GM23338 (cell line): ENCODE measurements at regions not wholly inside any gene's neighbourhood (a gene's known extent, or its start where the extent isn't known, plus 50 kb on each side); places are given as distances from the start of the nearest gene placed in this dataset.

Experiments used
- ATAC-seq: fragments of 200-7000 bp; cut with Tn5 transposase; 3 replicates; pipeline ENCODE4 v1.9.1; 2020
- DNase-seq: peaks from one replicate; pipeline ENCODE4 v3.0.0-alpha.2; 2015; ENCODE audit warnings: low spot score
- H2AFZ ChIP-seq: fragments of 200-600 bp; sonication (generic); 2 replicates; pipeline ENCODE4 v1.8.0; 2016; ENCODE audit warnings: antibody characterized with exemption, mild to moderate bottlenecking, moderate library complexity
- H3F3A ChIP-seq: fragments of 200-600 bp; sonication (generic); replicated peaks from 2 replicates; pipeline ENCODE4 v1.8.0; 2017; ENCODE audit warnings: antibody characterized with exemption, mixed run types, low read depth
- H3K27ac ChIP-seq: fragments of 200-600 bp; sonication (generic); 2 replicates; pipeline ENCODE4 v1.6.1; 2016; ENCODE audit warnings: low read depth
- H3K27me3 ChIP-seq: fragments of 200-600 bp; sonication (generic); 2 replicates; pipeline ENCODE4 v1.8.0; 2016; ENCODE audit warnings: mild to moderate bottlenecking, mixed run types, moderate library complexity; ENCODE audit not compliant: insufficient read depth
- H3K36me3 ChIP-seq: fragments of 200-600 bp; sonication (generic); 2 replicates; pipeline ENCODE4 v1.8.0; 2016; ENCODE audit warnings: mild to moderate bottlenecking; ENCODE audit not compliant: insufficient read depth
- H3K4me1 ChIP-seq: fragments of 200-600 bp; sonication (generic); 2 replicates; pipeline ENCODE4 v1.8.0; 2016; ENCODE audit warnings: mild to moderate bottlenecking, moderate library complexity; ENCODE audit not compliant: insufficient read depth
- H3K4me2 ChIP-seq: fragments of 200-600 bp; sonication (generic); 2 replicates; pipeline ENCODE4 v1.7.1; 2017; ENCODE audit warnings: mixed run types
- H3K4me3 ChIP-seq: fragments of 200-600 bp; sonication (generic); 2 replicates; pipeline ENCODE4 v1.6.1; 2016; ENCODE audit warnings: mixed run types
- H3K79me2 ChIP-seq: fragments of 200-600 bp; sonication (generic); replicated peaks from 2 replicates; pipeline ENCODE4 v1.8.0; 2017; ENCODE audit warnings: mild to moderate bottlenecking; ENCODE audit not compliant: insufficient read depth
- H3K9me2 ChIP-seq: fragments of 200-600 bp; sonication (generic); 2 replicates; pipeline ENCODE4 v1.8.0; 2017; ENCODE audit not compliant: insufficient read depth
- H4K20me1 ChIP-seq: fragments of 200-600 bp; sonication (generic); replicated peaks from 2 replicates; pipeline ENCODE4 v1.8.0; 2017; ENCODE audit warnings: mild to moderate bottlenecking; ENCODE audit not compliant: insufficient read depth
- H3K27ac Mint-ChIP-seq: 2 replicates; pipeline ENCODE4 v1.8.0; 2020; ENCODE audit warnings: inconsistent platforms, mild to moderate bottlenecking, moderate library complexity, mixed read lengths
- H3K27me3 Mint-ChIP-seq: 3 replicates; pipeline ENCODE4 v1.8.0; 2022; ENCODE audit warnings: low read depth, mild to moderate bottlenecking, moderate library complexity, mixed read lengths, inconsistent platforms; ENCODE audit not compliant: insufficient read depth, poor library complexity
- H3K36me3 Mint-ChIP-seq: 3 replicates; pipeline ENCODE4 v1.8.0; 2021; ENCODE audit warnings: low read depth, mild to moderate bottlenecking, inconsistent platforms, moderate library complexity, mixed read lengths
- H3K4me1 Mint-ChIP-seq: 3 replicates; pipeline ENCODE4 v1.8.0; 2020; ENCODE audit warnings: mild to moderate bottlenecking, inconsistent platforms, mixed read lengths
- H3K4me3 Mint-ChIP-seq: 3 replicates; pipeline ENCODE4 v1.8.0; 2021; ENCODE audit warnings: moderate library complexity, mild to moderate bottlenecking, inconsistent platforms, mixed read lengths
- H3K9me3 Mint-ChIP-seq: 3 replicates; pipeline ENCODE4 v1.8.0; 2020; ENCODE audit warnings: moderate library complexity, mild to moderate bottlenecking, inconsistent platforms, mixed read lengths
- CREB1 ChIP-seq: fragments of 250-450 bp; sonication (Bioruptor Pico); IDR thresholded peaks from 2 replicates; pipeline ENCODE4 v1.5.0; 2020; ENCODE audit warnings: low read depth, mild to moderate bottlenecking, moderate library complexity
- CTCF ChIP-seq, 2 experiments: fragments of 200-600 bp in 1 of 2; sonication (generic) in 1 of 2; conservative IDR thresholded peaks; 2 replicates each; pipeline versions ENCODE4 v1.5.1 to v1.6.1; 2016 to 2017; ENCODE audit warnings: antibody characterized with exemption in 2 of 2, low read depth in 2 of 2, mild to moderate bottlenecking in 2 of 2, moderate library complexity in 1 of 2
- ETS1 ChIP-seq: IDR thresholded peaks from 2 replicates; pipeline ENCODE4 v1.6.1; 2016; ENCODE audit warnings: antibody characterized with exemption
- EZH2 ChIP-seq: fragments of 200-600 bp; sonication (generic); IDR thresholded peaks from one replicate; pipeline ENCODE4 v1.8.0; 2017; ENCODE audit warnings: antibody characterized with exemption, mild to moderate bottlenecking, low read depth; ENCODE audit not compliant: unreplicated experiment
- EZH2phosphoT487 ChIP-seq: fragments of 200-600 bp; sonication (generic); IDR thresholded peaks from one replicate; pipeline ENCODE4 v1.8.1; 2018; ENCODE audit warnings: antibody characterized with exemption; ENCODE audit not compliant: unreplicated experiment
- POLR2AphosphoS5 ChIP-seq: IDR thresholded peaks from 2 replicates; pipeline ENCODE4 v1.6.1; 2016; ENCODE audit warnings: antibody characterized with exemption, low read depth
- REST ChIP-seq: IDR thresholded peaks from one replicate; pipeline ENCODE4 v1.6.1; 2018; ENCODE audit warnings: antibody characterized with exemption; ENCODE audit not compliant: unreplicated experiment
- ZNF114 ChIP-seq: fragments of 250-450 bp; sonication (Bioruptor Pico); IDR thresholded peaks from 2 replicates; pipeline ENCODE4 v1.5.0; 2020; ENCODE audit warnings: mild to moderate bottlenecking, moderate library complexity

- Histone ChIP-seq H3K27ac (no peak overlapping the region), H3K9me2 (no peaks in the 10 kb centered on the region), H3K36me3 (0 out of 2 replicates have a peak, but pooled peaks cover 5% of the 10 kb centered on the region), H2AFZ (no peak overlapping the region), H3K4me3 (no peak overlapping the region), H3K79me2 (no peaks in the 10 kb centered on the region), H3K4me1 (no peaks in the 10 kb centered on the region), H3F3A (no peaks in the 10 kb centered on the region), H4K20me1 (no peaks in the 10 kb centered on the region), H3K27me3 (no peaks in the 10 kb centered on the region), H3K4me2 (no peak overlapping the region)
- Mint-ChIP-seq H3K9me3 (peaks cover 89% of the 10 kb centered on the region), H3K4me1 (no peaks in the 10 kb centered on the region), H3K27me3 (peaks cover 3% of the 10 kb centered on the region), H3K4me3 (no peak overlapping the region), H3K27ac (no peak overlapping the region), H3K36me3 (peaks cover 48% of the 10 kb centered on the region)
- DNase-seq: no peak
- TF ChIP-seq CTCF (conservative IDR thresholded peaks at IDR 0.05; ENCODE audit: low read depth in 2 of 2) (no peak), ETS1 (no peak)
- ATAC-seq: no peak
Observed at GRCh38 chr11:55497068-55497467, 57.2 kb upstream of the OR4C15 start.

- peaks cover 93% of the 10 kb centered on the region for H3K9me3 Mint-ChIP-seq
- Histone ChIP-seq H3K27me3 (no peaks in the 10 kb centered on the region), H3K4me2 (no peak overlapping the region), H2AFZ (no peak overlapping the region), H3K4me3 (no peak overlapping the region), H4K20me1 (no peaks in the 10 kb centered on the region), H3F3A (no peaks in the 10 kb centered on the region), H3K4me1 (no peaks in the 10 kb centered on the region), H3K36me3 (no peaks in the 10 kb centered on the region; the same call in 1 of the 2 replicates), H3K9me2 (no peaks in the 10 kb centered on the region), H3K79me2 (no peaks in the 10 kb centered on the region), H3K27ac (no peak overlapping the region)
- H3K36me3 Mint-ChIP-seq: peaks cover 42% of the 10 kb centered on the region
- no peak overlapping the region for H3K4me3 Mint-ChIP-seq
- no peak for DNase-seq
- H3K27me3 Mint-ChIP-seq: peaks cover 6% of the 10 kb centered on the region
- no peaks in the 10 kb centered on the region for H3K4me1 Mint-ChIP-seq
- H3K27ac Mint-ChIP-seq: no peak overlapping the region
- ATAC-seq: no peak
- TF ChIP-seq ETS1 (no peak), EZH2 (no peak), CREB1 (CRISPR knock-in tag) (no peak), POLR2AphosphoS5 (no peak), ZNF114 (CRISPR knock-in tag) (no peak), REST (no peak), EZH2phosphoT487 (no peak)
Observed at GRCh38 chr11:55501014-55501413, 53.3 kb upstream of the OR4C15 start.
